ENCODE measurements at regions not wholly inside any gene's neighbourhood (a gene's known extent, or its start where the extent isn't known, plus 50 kb on each side); places are given as distances from the start of the nearest gene placed in this dataset.

DNA sequence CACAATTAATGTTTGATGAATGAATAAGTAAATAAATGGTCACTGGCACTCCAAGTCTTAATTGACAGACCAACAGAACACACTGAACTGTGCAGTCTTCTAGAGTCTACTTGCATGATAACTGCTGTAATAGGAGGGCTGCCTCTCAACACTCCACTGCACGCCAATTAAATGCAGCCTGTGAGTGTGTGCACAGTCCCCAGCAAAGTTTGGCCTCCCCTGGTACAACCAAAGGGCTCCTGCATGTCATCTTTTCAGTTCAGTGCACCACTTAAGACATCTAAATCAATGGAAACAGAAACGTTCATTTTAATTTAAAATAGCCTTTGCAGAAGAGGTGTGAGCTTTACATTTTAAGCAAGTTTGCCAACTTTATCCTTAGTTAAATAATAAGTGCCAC lies 121.7 kb upstream of the USP15 start:
- TF ChIP-seq CTCF (IDR thresholded peaks at IDR 0.05): no peak
- no peak for TF ChIP-seq EZH2phosphoT487 (IDR thresholded peaks at IDR 0.05)
- no peak for TF ChIP-seq EZH2 (IDR thresholded peaks at IDR 0.05)
